ENCODE measurements at regions not wholly inside any gene's neighbourhood (a gene's known extent, or its start where the extent isn't known, plus 50 kb on each side); places are given as distances from the start of the nearest gene placed in this dataset.

GRCh38 chr2:51795248-51795888 is 763.4 kb upstream of the NRXN1 start:
- no peak overlapping the region for H3K4me3 ChIP-seq (ENCODE audit: control insufficient read depth in 1 of 7, extremely low read depth in 1 of 7, insufficient read depth in 4 of 7, low read depth in 2 of 7, low read length in 6 of 7)
- 91% methylated on average over 5 of the region's 6 CpGs for WGBS (ENCODE audit: insufficient coverage)
- H3K4me1 ChIP-seq (ENCODE audit: control extremely low read depth in 1 of 4, control insufficient read depth in 4 of 4, insufficient read depth in 4 of 4, low read length in 3 of 4) = no peaks in the 10 kb centered on the region
- DNase-seq = peak; percentile 2 to 16 (median 3)
- no peaks in the 10 kb centered on the region for H3K27me3 ChIP-seq (replicated peaks in 2 of 5; ENCODE audit: control insufficient read depth in 4 of 5, insufficient read depth in 5 of 5, low read length in 4 of 5)
- CTCF ChIA-PET = interaction anchor here (1.1 to 3.6 kb wide), 7 partner anchors 10 to 1259 kb away, joined by 3 to 16 read pairs (median 4); no protein-coding TSS in a partner anchor
- H3K27ac ChIP-seq (ENCODE audit: insufficient read depth in 1 of 2, low read depth in 1 of 2, low read length in 2 of 2, poor library complexity in 1 of 2, severe bottlenecking in 2 of 2) = no peak overlapping the region
- POLR2A ChIA-PET = no interaction called here
- H3K36me3 ChIP-seq (ENCODE audit: control insufficient read depth in 4 of 4, insufficient read depth in 4 of 4, low read length in 3 of 4) = no peaks in the 10 kb centered on the region
- H3K9me3 ChIP-seq (ENCODE audit: control extremely low read depth in 1 of 5, control insufficient read depth in 4 of 5, insufficient read depth in 2 of 5, low read depth in 1 of 5, low read length in 4 of 5) = peaks cover 0 to 1% (median 0%) of the 10 kb centered on the region in 5 experiments

- Histone ChIP-seq H3K4me1 (ENCODE audit: control extremely low read depth in 1 of 4, control insufficient read depth in 4 of 4, insufficient read depth in 4 of 4, low read length in 3 of 4) (no peaks in the 10 kb centered on the region), H3K27ac (ENCODE audit: insufficient read depth in 1 of 2, low read depth in 1 of 2, low read length in 2 of 2, poor library complexity in 1 of 2, severe bottlenecking in 2 of 2) (no peak overlapping the region), H3K9me3 (ENCODE audit: control extremely low read depth in 1 of 5, control insufficient read depth in 4 of 5, insufficient read depth in 2 of 5, low read depth in 1 of 5, low read length in 4 of 5) (no peaks in the 10 kb centered on the region), H3K27me3 (replicated peaks in 2 of 5; ENCODE audit: control insufficient read depth in 4 of 5, insufficient read depth in 5 of 5, low read length in 4 of 5) (no peaks in the 10 kb centered on the region), H3K36me3 (ENCODE audit: control insufficient read depth in 4 of 4, insufficient read depth in 4 of 4, low read length in 3 of 4) (no peaks in the 10 kb centered on the region), H3K4me3 (ENCODE audit: control insufficient read depth in 1 of 7, extremely low read depth in 1 of 7, insufficient read depth in 4 of 7, low read depth in 2 of 7, low read length in 6 of 7) (no peak overlapping the region)
- ChIA-PET POLR2A (no interaction called here), CTCF (no interaction called here)
- 100% methylated on average over 2 of the region's 3 CpGs for WGBS (ENCODE audit: insufficient coverage)
- no peak for DNase-seq
Measured at GRCh38 chr2:51791496-51791895, 759.6 kb upstream of the NRXN1 start.

GRCh38 chr2:51790854-51791253 is 758.9 kb upstream of the NRXN1 start:
- Histone ChIP-seq H3K36me3 (ENCODE audit: control insufficient read depth in 4 of 4, insufficient read depth in 4 of 4, low read length in 3 of 4) (no peaks in the 10 kb centered on the region), H3K27ac (ENCODE audit: insufficient read depth in 1 of 2, low read depth in 1 of 2, low read length in 2 of 2, poor library complexity in 1 of 2, severe bottlenecking in 2 of 2) (no peak overlapping the region), H3K9me3 (ENCODE audit: control extremely low read depth in 1 of 5, control insufficient read depth in 4 of 5, insufficient read depth in 2 of 5, low read depth in 1 of 5, low read length in 4 of 5) (no peaks in the 10 kb centered on the region), H3K4me1 (ENCODE audit: control extremely low read depth in 1 of 4, control insufficient read depth in 4 of 4, insufficient read depth in 4 of 4, low read length in 3 of 4) (no peaks in the 10 kb centered on the region), H3K4me3 (ENCODE audit: control insufficient read depth in 1 of 7, extremely low read depth in 1 of 7, insufficient read depth in 4 of 7, low read depth in 2 of 7, low read length in 6 of 7) (no peak overlapping the region), H3K27me3 (replicated peaks in 2 of 5; ENCODE audit: control insufficient read depth in 4 of 5, insufficient read depth in 5 of 5, low read length in 4 of 5) (no peaks in the 10 kb centered on the region)
- 100% methylated on average over 1 of the region's 2 CpGs for WGBS (ENCODE audit: insufficient coverage)
- POLR2A ChIA-PET = no interaction called here
- no peak for DNase-seq
- CTCF ChIA-PET = no interaction called here

- no peaks in the 10 kb centered on the region for H3K4me1 ChIP-seq (ENCODE audit: control extremely low read depth in 1 of 4, control insufficient read depth in 4 of 4, insufficient read depth in 4 of 4, low read length in 3 of 4)
- no peaks in the 10 kb centered on the region for H3K9me3 ChIP-seq (ENCODE audit: control extremely low read depth in 1 of 5, control insufficient read depth in 4 of 5, insufficient read depth in 2 of 5, low read depth in 1 of 5, low read length in 4 of 5)
- ChIA-PET POLR2A (no interaction called here), CTCF (no interaction called here)
- no peak overlapping the region for H3K27ac ChIP-seq (ENCODE audit: insufficient read depth in 1 of 2, low read depth in 1 of 2, low read length in 2 of 2, poor library complexity in 1 of 2, severe bottlenecking in 2 of 2)
- H3K4me3 ChIP-seq (ENCODE audit: control insufficient read depth in 1 of 7, extremely low read depth in 1 of 7, insufficient read depth in 4 of 7, low read depth in 2 of 7, low read length in 6 of 7) = no peak overlapping the region
- no peaks in the 10 kb centered on the region for H3K36me3 ChIP-seq (ENCODE audit: control insufficient read depth in 4 of 4, insufficient read depth in 4 of 4, low read length in 3 of 4)
- 100% methylated on average over 1 of the region's 2 CpGs for WGBS (ENCODE audit: insufficient coverage)
- no peaks in the 10 kb centered on the region for H3K27me3 ChIP-seq (replicated peaks in 2 of 5; ENCODE audit: control insufficient read depth in 4 of 5, insufficient read depth in 5 of 5, low read length in 4 of 5)
- DNase-seq = no peak
Measured at GRCh38 chr2:51789918-51790317, 758.0 kb upstream of the NRXN1 start.

GRCh38 chr2:51782921-51783765 is 751.2 kb upstream of the NRXN1 start:
- H3K36me3 ChIP-seq (ENCODE audit: control insufficient read depth in 4 of 4, insufficient read depth in 4 of 4, low read length in 3 of 4) = no peaks in the 10 kb centered on the region
- no peak for DNase-seq
- no peak overlapping the region for H3K27ac ChIP-seq (ENCODE audit: insufficient read depth in 1 of 2, low read depth in 1 of 2, low read length in 2 of 2, poor library complexity in 1 of 2, severe bottlenecking in 2 of 2)
- H3K4me3 ChIP-seq (ENCODE audit: control insufficient read depth in 1 of 7, extremely low read depth in 1 of 7, insufficient read depth in 4 of 7, low read depth in 2 of 7, low read length in 6 of 7) = no peak overlapping the region
- H3K27me3 ChIP-seq (replicated peaks in 2 of 5; ENCODE audit: control insufficient read depth in 4 of 5, insufficient read depth in 5 of 5, low read length in 4 of 5) = no peaks in the 10 kb centered on the region
- WGBS (ENCODE audit: insufficient coverage) = 91% methylated on average over 4 of the region's 6 CpGs
- H3K4me1 ChIP-seq (ENCODE audit: control extremely low read depth in 1 of 4, control insufficient read depth in 4 of 4, insufficient read depth in 4 of 4, low read length in 3 of 4) = no peaks in the 10 kb centered on the region
- no peaks in the 10 kb centered on the region for H3K9me3 ChIP-seq (ENCODE audit: control extremely low read depth in 1 of 5, control insufficient read depth in 4 of 5, insufficient read depth in 2 of 5, low read depth in 1 of 5, low read length in 4 of 5)
- POLR2A ChIA-PET = no interaction called here
- CTCF ChIA-PET = no interaction called here

- POLR2A ChIA-PET = no interaction called here
- WGBS (ENCODE audit: insufficient coverage) = 80% methylated on average over 2 of the region's 4 CpGs
- H3K27me3 ChIP-seq (replicated peaks in 2 of 5; ENCODE audit: control insufficient read depth in 4 of 5, insufficient read depth in 5 of 5, low read length in 4 of 5) = no peaks in the 10 kb centered on the region
- DNase-seq = no peak
- H3K36me3 ChIP-seq (ENCODE audit: control insufficient read depth in 4 of 4, insufficient read depth in 4 of 4, low read length in 3 of 4) = no peaks in the 10 kb centered on the region
- no peak overlapping the region for H3K27ac ChIP-seq (ENCODE audit: insufficient read depth in 1 of 2, low read depth in 1 of 2, low read length in 2 of 2, poor library complexity in 1 of 2, severe bottlenecking in 2 of 2)
- H3K9me3 ChIP-seq (ENCODE audit: control extremely low read depth in 1 of 5, control insufficient read depth in 4 of 5, insufficient read depth in 2 of 5, low read depth in 1 of 5, low read length in 4 of 5) = no peaks in the 10 kb centered on the region
- CTCF ChIA-PET = interaction anchor here (1.0 kb wide), 1 partner anchor 13 kb away, joined by 3 read pairs; no protein-coding TSS in a partner anchor
- H3K4me3 ChIP-seq (ENCODE audit: control insufficient read depth in 1 of 7, extremely low read depth in 1 of 7, insufficient read depth in 4 of 7, low read depth in 2 of 7, low read length in 6 of 7) = no peak overlapping the region
- no peaks in the 10 kb centered on the region for H3K4me1 ChIP-seq (ENCODE audit: control extremely low read depth in 1 of 4, control insufficient read depth in 4 of 4, insufficient read depth in 4 of 4, low read length in 3 of 4)
Measured at GRCh38 chr2:51781691-51782090, 749.8 kb upstream of the NRXN1 start.

- POLR2A ChIA-PET = no interaction called here
- H3K4me1 ChIP-seq (ENCODE audit: control extremely low read depth in 1 of 4, control insufficient read depth in 4 of 4, insufficient read depth in 4 of 4, low read length in 3 of 4) = no peaks in the 10 kb centered on the region
- no peaks in the 10 kb centered on the region for H3K36me3 ChIP-seq (ENCODE audit: control insufficient read depth in 4 of 4, insufficient read depth in 4 of 4, low read length in 3 of 4)
- CTCF ChIA-PET = no interaction called here
- 98% methylated on average over 22 of the region's 26 CpGs for WGBS (ENCODE audit: insufficient coverage)
- H3K27me3 ChIP-seq (replicated peaks in 2 of 5; ENCODE audit: control insufficient read depth in 4 of 5, insufficient read depth in 5 of 5, low read length in 4 of 5) = no peaks in the 10 kb centered on the region
- H3K9me3 ChIP-seq (ENCODE audit: control extremely low read depth in 1 of 5, control insufficient read depth in 4 of 5, insufficient read depth in 2 of 5, low read depth in 1 of 5, low read length in 4 of 5) = no peaks in the 10 kb centered on the region
- H3K27ac ChIP-seq (ENCODE audit: insufficient read depth in 1 of 2, low read depth in 1 of 2, low read length in 2 of 2, poor library complexity in 1 of 2, severe bottlenecking in 2 of 2) = no peak overlapping the region
- DNase-seq = no peak
- H3K4me3 ChIP-seq (ENCODE audit: control insufficient read depth in 1 of 7, extremely low read depth in 1 of 7, insufficient read depth in 4 of 7, low read depth in 2 of 7, low read length in 6 of 7) = no peak overlapping the region
Measured at GRCh38 chr2:51780353-51780752, 748.4 kb upstream of the NRXN1 start.

Data from common myeloid progenitor, CD34-positive (primary cell).